NCI-H1694 (cell line): ENCODE measurements at regions not wholly inside any gene's neighbourhood (a gene's known extent, or its start where the extent isn't known, plus 50 kb on each side); places are given as distances from the start of the nearest gene placed in this dataset.

Experiments
- DNase-seq: peaks from one replicate; lab custom pipeline; 2025; lab: John Stamatoyannopoulos, UW

GRCh38 chr15:99440551-99441443 lies 125.0 kb upstream of the MEF2A start:
- DNase-seq: no peak

GRCh38 chr15:99441444-99441800 lies 124.4 kb upstream of the MEF2A start:
- DNase-seq: no peak

GRCh38 chr15:99441871-99442251 lies 123.9 kb upstream of the MEF2A start:
- DNase-seq: no peak

- DNase-seq: no peak
Measured at GRCh38 chr15:99442252-99442897, 123.4 kb upstream of the MEF2A start.

GRCh38 chr15:99443056-99443756 lies 122.6 kb upstream of the MEF2A start:
- no peak for DNase-seq

GRCh38 chr15:99443768-99444446 lies 121.9 kb upstream of the MEF2A start:
- no peak for DNase-seq

GRCh38 chr15:99445272-99445850 lies 120.4 kb upstream of the MEF2A start:
- DNase-seq: no peak

- DNase-seq: no peak
Measured at GRCh38 chr15:99446565-99447496, 119.0 kb upstream of the MEF2A start.

GRCh38 chr15:99447497-99448371 lies 118.0 kb upstream of the MEF2A start:
- DNase-seq: no peak

- no peak for DNase-seq
Measured at GRCh38 chr15:99449514-99449913, 116.3 kb upstream of the MEF2A start.

GRCh38 chr15:99450896-99451358 lies 114.9 kb upstream of the MEF2A start:
- DNase-seq: no peak

GRCh38 chr15:99451484-99451883 lies 114.3 kb upstream of the MEF2A start:
- no peak for DNase-seq

GRCh38 chr15:99452010-99452409 lies 113.8 kb upstream of the MEF2A start:
- DNase-seq: no peak

GRCh38 chr15:99452728-99453636 lies 112.8 kb upstream of the MEF2A start:
- no peak for DNase-seq

GRCh38 chr15:99453637-99454030 lies 112.2 kb upstream of the MEF2A start:
- DNase-seq: no peak

GRCh38 chr15:99454107-99454809 lies 111.5 kb upstream of the MEF2A start:
- no peak for DNase-seq

- no peak for DNase-seq
Measured at GRCh38 chr15:99454941-99455788, 110.6 kb upstream of the MEF2A start.
